OCI-LY1 (cell line): ENCODE measurements at regions not wholly inside any gene's neighbourhood (a gene's known extent, or its start where the extent isn't known, plus 50 kb on each side); places are given as distances from the start of the nearest gene placed in this dataset.

Experiments used
- H2AFZ ChIP-seq: fragments of 200-600 bp; sonication (generic), shearing (Covaris generic); 2 replicates; pipeline ENCODE4 v1.6.0; 2014; ENCODE audit warnings: antibody characterized with exemption, mild to moderate bottlenecking, low read length
- H3F3A ChIP-seq: fragments of 200-600 bp; sonication (generic), shearing (Covaris generic); 2 replicates; pipeline ENCODE4 v1.6.0; 2014; ENCODE audit warnings: mild to moderate bottlenecking, antibody characterized with exemption, low read length, moderate library complexity; ENCODE audit not compliant: insufficient read depth
- H3K27ac ChIP-seq: fragments of 200-600 bp; sonication (generic); 2 replicates; pipeline ENCODE4 v1.5.1; 2014; ENCODE audit warnings: low read length, mixed run types, mild to moderate bottlenecking, low read depth; ENCODE audit not compliant: poor library complexity, severe bottlenecking
- H3K27me3 ChIP-seq: fragments of 200-600 bp; sonication (generic); 2 replicates; pipeline ENCODE4 v1.6.0; 2014; ENCODE audit warnings: antibody characterized with exemption, mild to moderate bottlenecking, low read length, moderate library complexity; ENCODE audit not compliant: insufficient read depth
- H3K36me3 ChIP-seq: fragments of 200-600 bp; sonication (generic); 2 replicates; pipeline ENCODE4 v1.6.1; 2014; ENCODE audit warnings: mild to moderate bottlenecking, antibody characterized with exemption, low read length, moderate library complexity, mixed read lengths; ENCODE audit not compliant: insufficient read depth
- H3K4me1 ChIP-seq: fragments of 200-600 bp; sonication (generic); 2 replicates; pipeline ENCODE4 v1.5.1; 2014; ENCODE audit warnings: mild to moderate bottlenecking, low read length, moderate library complexity; ENCODE audit not compliant: insufficient read depth, severe bottlenecking
- H3K4me2 ChIP-seq: fragments of 200-600 bp; sonication (generic), shearing (Covaris generic); 2 replicates; pipeline ENCODE4 v1.6.1; 2014; ENCODE audit warnings: low read length
- H3K4me3 ChIP-seq: fragments of 200-600 bp; sonication (generic); 2 replicates; pipeline ENCODE4 v1.5.1; 2014; ENCODE audit warnings: low read length, low read depth, mild to moderate bottlenecking, mixed read lengths; ENCODE audit not compliant: poor library complexity, severe bottlenecking
- H3K79me2 ChIP-seq: fragments of 200-600 bp; shearing (Covaris generic); 2 replicates; pipeline ENCODE4 v1.6.1; 2016; ENCODE audit warnings: mixed run types, low read length, mixed read lengths; ENCODE audit not compliant: insufficient read depth
- H3K9ac ChIP-seq: fragments of 200-600 bp; sonication (generic), shearing (Covaris generic); 2 replicates; pipeline ENCODE4 v1.6.1; 2014; ENCODE audit warnings: mild to moderate bottlenecking, low read length, mixed read lengths
- H3K9me2 ChIP-seq: fragments of 200-600 bp; sonication (generic), shearing (Covaris generic); 2 replicates; pipeline ENCODE4 v1.6.1; 2014; ENCODE audit warnings: low read depth, mild to moderate bottlenecking, low read length, mixed read lengths
- H3K9me3 ChIP-seq: fragments of 200-600 bp; shearing (Covaris generic); 2 replicates; pipeline ENCODE4 v1.6.1; 2014; ENCODE audit warnings: low read length, mixed read lengths
- H4K20me1 ChIP-seq: fragments of 200-600 bp; sonication (generic), shearing (Covaris generic); 2 replicates; pipeline ENCODE4 v1.6.0; 2016; ENCODE audit warnings: mild to moderate bottlenecking, low read length; ENCODE audit not compliant: insufficient read depth
- EZH2 ChIP-seq: fragments of 200-600 bp; sonication (generic), shearing (Covaris generic); IDR thresholded peaks from 2 replicates; pipeline ENCODE4 v1.8.0; 2017; ENCODE audit warnings: borderline replicate concordance, mixed run types, mild to moderate bottlenecking, antibody characterized with exemption, low read length, moderate library complexity, mixed read lengths
- TF ChIP-seq, protein P1 (sequence below): fragments of 200-600 bp; sonication (generic), shearing (Covaris generic); IDR thresholded peaks from 2 replicates; pipeline ENCODE4 v1.5.1; 2017; ENCODE audit warnings: mild to moderate bottlenecking, antibody characterized with exemption, low read length, moderate library complexity, mixed read lengths

DNA sequence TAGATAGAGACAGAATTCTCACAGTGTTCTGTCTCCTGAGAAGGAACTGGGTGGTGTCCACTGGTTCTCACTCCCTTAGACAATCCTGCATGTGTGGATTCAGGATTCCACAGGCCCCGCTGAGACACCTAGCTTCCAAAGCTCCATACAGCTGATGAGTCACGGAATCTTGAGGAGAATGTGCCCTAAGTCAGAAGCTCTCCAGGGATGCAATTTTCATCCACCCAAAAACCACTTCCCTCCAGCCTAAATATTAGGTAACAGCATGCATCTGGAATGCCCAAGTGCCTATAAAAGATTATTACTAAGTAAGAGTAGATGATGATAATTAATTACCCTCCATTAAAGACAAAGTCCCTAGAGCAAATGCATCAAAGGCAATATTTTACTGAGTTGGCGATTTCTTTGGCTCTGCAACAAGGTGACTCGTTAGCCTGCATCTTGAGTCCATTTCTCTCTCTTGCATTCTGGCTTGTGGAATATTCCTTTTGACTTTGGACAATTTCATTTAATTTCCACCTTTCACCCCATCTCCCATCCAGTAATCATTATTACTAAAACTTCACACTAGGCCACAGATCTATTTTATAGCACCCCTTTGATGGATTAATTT, 475.1 kb downstream of the TNS1 start:
- no peak for TF ChIP-seq EZH2
- TF ChIP-seq, protein P1, sequence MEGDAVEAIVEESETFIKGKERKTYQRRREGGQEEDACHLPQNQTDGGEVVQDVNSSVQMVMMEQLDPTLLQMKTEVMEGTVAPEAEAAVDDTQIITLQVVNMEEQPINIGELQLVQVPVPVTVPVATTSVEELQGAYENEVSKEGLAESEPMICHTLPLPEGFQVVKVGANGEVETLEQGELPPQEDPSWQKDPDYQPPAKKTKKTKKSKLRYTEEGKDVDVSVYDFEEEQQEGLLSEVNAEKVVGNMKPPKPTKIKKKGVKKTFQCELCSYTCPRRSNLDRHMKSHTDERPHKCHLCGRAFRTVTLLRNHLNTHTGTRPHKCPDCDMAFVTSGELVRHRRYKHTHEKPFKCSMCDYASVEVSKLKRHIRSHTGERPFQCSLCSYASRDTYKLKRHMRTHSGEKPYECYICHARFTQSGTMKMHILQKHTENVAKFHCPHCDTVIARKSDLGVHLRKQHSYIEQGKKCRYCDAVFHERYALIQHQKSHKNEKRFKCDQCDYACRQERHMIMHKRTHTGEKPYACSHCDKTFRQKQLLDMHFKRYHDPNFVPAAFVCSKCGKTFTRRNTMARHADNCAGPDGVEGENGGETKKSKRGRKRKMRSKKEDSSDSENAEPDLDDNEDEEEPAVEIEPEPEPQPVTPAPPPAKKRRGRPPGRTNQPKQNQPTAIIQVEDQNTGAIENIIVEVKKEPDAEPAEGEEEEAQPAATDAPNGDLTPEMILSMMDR: no peak
- no peak overlapping the region for H3K4me3 ChIP-seq
- H3K36me3 ChIP-seq: no peaks in the 10 kb centered on the region
- no peaks in the 10 kb centered on the region for H3K9me2 ChIP-seq
- no peak overlapping the region for H3K9ac ChIP-seq
- H3K27ac ChIP-seq: no peak overlapping the region
- no peaks in the 10 kb centered on the region for H3K9me3 ChIP-seq
- no peak overlapping the region for H2AFZ ChIP-seq
- H3K79me2 ChIP-seq: no peaks in the 10 kb centered on the region
- H3K4me1 ChIP-seq: no peaks in the 10 kb centered on the region
- H3F3A ChIP-seq: no peaks in the 10 kb centered on the region
- no peaks in the 10 kb centered on the region for H4K20me1 ChIP-seq
- H3K27me3 ChIP-seq: no peaks in the 10 kb centered on the region
- H3K4me2 ChIP-seq: no peak overlapping the region

- no peaks in the 10 kb centered on the region for H3K9me3 ChIP-seq
- H3K4me2 ChIP-seq: no peak overlapping the region
- no peaks in the 10 kb centered on the region for H3K36me3 ChIP-seq
- no peak overlapping the region for H2AFZ ChIP-seq
- no peaks in the 10 kb centered on the region for H3K79me2 ChIP-seq
- H3K4me1 ChIP-seq: no peaks in the 10 kb centered on the region
- no peaks in the 10 kb centered on the region for H3K9me2 ChIP-seq
- TF ChIP-seq, protein P1: no peak
- TF ChIP-seq EZH2: no peak
- H3K27me3 ChIP-seq: no peaks in the 10 kb centered on the region
- H4K20me1 ChIP-seq: no peaks in the 10 kb centered on the region
- no peak overlapping the region for H3K27ac ChIP-seq
- no peak overlapping the region for H3K4me3 ChIP-seq
- H3K9ac ChIP-seq: no peak overlapping the region
- no peaks in the 10 kb centered on the region for H3F3A ChIP-seq
Measured at GRCh38 chr2:217525076-217525475, 477.7 kb downstream of the TNS1 start.

DNA sequence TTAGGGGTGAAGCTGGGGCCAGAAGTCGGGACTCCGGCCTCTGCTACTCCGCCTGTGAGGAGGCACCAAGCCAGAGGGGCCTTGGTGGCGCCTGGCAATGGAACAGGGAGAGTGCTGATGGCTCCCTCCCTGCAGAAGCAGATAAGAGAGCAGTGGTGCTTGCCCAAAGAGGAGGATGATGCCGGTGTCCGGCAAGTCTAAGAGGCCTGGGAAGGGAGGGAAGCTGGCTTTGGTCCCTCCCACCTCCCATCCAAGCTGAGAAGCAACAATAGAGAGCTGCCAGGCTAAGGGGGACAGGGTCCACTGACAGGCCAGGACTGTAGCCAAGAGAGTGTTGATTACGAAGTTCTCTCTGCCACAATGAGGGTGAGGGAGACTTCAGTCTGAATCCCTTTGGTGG, 479.5 kb downstream of the TNS1 start:
- Histone ChIP-seq H3K9me3 (no peaks in the 10 kb centered on the region), H3K36me3 (no peaks in the 10 kb centered on the region), H3K4me2 (no peak overlapping the region), H3K9ac (no peak overlapping the region), H3K9me2 (no peaks in the 10 kb centered on the region), H3K4me3 (no peak overlapping the region), H3K4me1 (no peaks in the 10 kb centered on the region), H2AFZ (no peak overlapping the region), H3F3A (no peaks in the 10 kb centered on the region), H3K27ac (no peak overlapping the region), H4K20me1 (no peaks in the 10 kb centered on the region), H3K27me3 (no peaks in the 10 kb centered on the region), H3K79me2 (no peaks in the 10 kb centered on the region)
- TF ChIP-seq, protein P1: no peak
